Suprapubic skin (tissue), 3 donors: ENCODE measurements at regions not wholly inside any gene's neighbourhood (a gene's known extent, or its start where the extent isn't known, plus 50 kb on each side); places are given as distances from the start of the nearest gene placed in this dataset.

Experiments
- CTCF ChIP-seq, 2 donors: fragments of 200-600 bp in 1 of 2; fragments of 450-650 bp in 1 of 2; sonication (generic) in 1 of 2; IDR thresholded peaks; one replicate each; pipeline ENCODE4 v1.5.1; 2016 to 2019; ENCODE audit warnings: antibody characterized with exemption in 2 of 2, mild to moderate bottlenecking in 1 of 2, moderate library complexity in 1 of 2
- POLR2A ChIP-seq, 2 donors: fragments of 450-650 bp; IDR thresholded peaks; one replicate each; pipeline ENCODE4 v1.6.1; 2017; ENCODE audit warnings: antibody characterized with exemption in 2 of 2, mild to moderate bottlenecking in 2 of 2, moderate library complexity in 2 of 2

- TF ChIP-seq POLR2A (IDR thresholded peaks at IDR 0.05): no peak
- TF ChIP-seq CTCF (IDR thresholded peaks at IDR 0.05): no peak
These were observed 1015.6 kb downstream of the PCDH19 start for GRCh38 chrX:99394456-99394855.
